ENCODE measurements at regions not wholly inside any gene's neighbourhood (a gene's known extent, or its start where the extent isn't known, plus 50 kb on each side); places are given as distances from the start of the nearest gene placed in this dataset.
"Not testable (repeated sequence)": the region's sequence is repeated elsewhere in the genome, so short reads cannot be mapped to it uniquely, and the experiment has no call there.

GRCh38 chr15:44883199-44883877, 73.1 kb upstream of the TERB2 start:
- no peak for TF ChIP-seq CTCF (IDR thresholded peaks at IDR 0.05; ENCODE audit: control insufficient read depth, extremely low read depth, insufficient read depth)

GRCh38 chr15:44898890-44899651, 57.4 kb upstream of the TERB2 start:
- not testable (repeated sequence) for DNase-seq (ENCODE audit: low read depth); H3K4me3 ChIP-seq (ENCODE audit: low read depth, low read length)

More at GRCh38 chr15:44883199-44883877, 73.1 kb upstream of the TERB2 start:
- DNase-seq (ENCODE audit: low read depth), result no peak
- no peak overlapping the region for H3K4me3 ChIP-seq (ENCODE audit: low read depth, low read length)

GRCh38 chr15:44899775-44900174, 56.7 kb upstream of the TERB2 start:
- not testable (repeated sequence) for DNase-seq (ENCODE audit: low read depth); H3K4me3 ChIP-seq (ENCODE audit: low read depth, low read length)

- not testable (repeated sequence) for H3K4me3 ChIP-seq (ENCODE audit: low read depth, low read length); DNase-seq (ENCODE audit: low read depth)
These were observed 55.7 kb upstream of the TERB2 start for GRCh38 chr15:44900796-44901195.

GRCh38 chr15:44903281-44903680, 53.2 kb upstream of the TERB2 start:
- DNase-seq (ENCODE audit: low read depth); H3K4me3 ChIP-seq (ENCODE audit: low read depth, low read length): not testable (repeated sequence)

- not testable (repeated sequence) for H3K4me3 ChIP-seq (ENCODE audit: low read depth, low read length); DNase-seq (ENCODE audit: low read depth)
These were observed 51.7 kb upstream of the TERB2 start for GRCh38 chr15:44904651-44905340.

Measured in LNCaP clone FGC (cell line).